H54 (cell line): ENCODE measurements at regions not wholly inside any gene's neighbourhood (a gene's known extent, or its start where the extent isn't known, plus 50 kb on each side); places are given as distances from the start of the nearest gene placed in this dataset.
A peak's percentile ranks its signal among the peaks of the same experiment; 100 is the strongest.

ENCODE experiments used
- DNase-seq: peaks from one replicate; pipeline ENCODE4 v3.0.0; 2011; ENCODE audit warnings: low spot score, mixed read lengths; ENCODE audit not compliant: insufficient read length
- FAIRE-seq: peaks from 3 replicates; lab custom pipeline; 2011; peaks lifted over from hg19 to GRCh38; lab: Jason Lieb, UNC
- POLR2A ChIP-seq: IDR thresholded peaks from 2 replicates; pipeline ENCODE4 v1.6.1; 2011; ENCODE audit warnings: low read depth, mild to moderate bottlenecking, low read length

DNA sequence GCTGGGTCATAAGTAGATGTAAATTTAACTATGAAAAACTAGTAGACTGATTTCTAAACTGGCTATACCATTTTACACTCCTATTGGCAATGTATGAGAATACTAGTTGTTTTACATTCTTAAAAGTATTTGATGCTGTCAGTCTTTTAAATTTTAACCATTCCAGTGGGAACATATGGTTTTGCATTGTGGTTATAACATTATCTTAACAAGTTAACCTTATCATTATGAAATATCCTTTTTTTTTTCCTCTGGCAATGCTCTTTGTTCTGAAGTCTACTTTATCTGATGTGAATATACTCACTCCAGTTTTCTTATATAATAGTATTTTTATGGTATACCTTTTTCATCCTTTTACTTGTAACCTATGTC is 548.9 kb upstream of the CLINT1 start:
- DNase-seq (no peak), FAIRE-seq (no peak)
- no peak for TF ChIP-seq POLR2A

DNA sequence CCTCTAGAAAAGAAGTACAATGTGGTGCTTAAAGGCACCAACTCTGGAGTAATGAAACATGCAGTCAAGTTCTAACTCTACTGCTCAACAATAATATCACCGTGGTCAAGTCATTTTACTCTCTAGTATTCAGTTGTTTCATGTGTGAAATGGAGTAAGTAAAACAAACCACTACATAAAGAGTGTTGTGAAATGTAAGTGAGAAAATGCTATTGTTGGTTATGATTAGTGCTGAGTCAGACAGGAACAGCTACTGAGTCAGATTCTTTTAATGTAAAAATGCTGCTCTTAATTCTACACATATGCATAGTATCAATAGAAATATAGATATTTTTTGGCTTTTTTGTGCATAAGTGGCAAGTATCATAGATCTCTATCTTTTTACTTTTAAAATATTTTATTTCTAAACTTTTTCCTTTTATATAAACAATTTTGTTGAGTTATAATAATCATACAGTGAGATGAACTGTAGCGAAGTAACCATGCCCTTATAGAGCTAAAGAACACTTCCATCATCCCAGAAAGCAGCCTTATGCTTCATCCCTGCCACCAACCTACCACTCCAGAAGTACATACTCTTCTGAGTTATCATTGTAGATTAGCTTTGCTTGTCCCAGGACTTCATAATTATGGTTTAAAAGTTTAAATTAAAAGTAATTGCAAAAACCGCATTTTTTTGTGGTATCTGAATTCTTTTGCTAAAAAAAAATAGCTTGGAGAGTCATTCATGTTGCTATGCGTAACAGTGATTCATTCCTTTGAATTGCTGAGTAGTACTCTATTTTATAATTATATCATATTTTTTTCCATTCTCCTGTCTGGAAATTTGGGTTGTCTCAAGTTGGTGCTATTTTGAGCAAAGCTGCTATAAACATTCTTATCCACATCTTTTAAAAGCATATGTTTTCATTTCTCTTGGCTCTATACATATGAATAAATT is 548.2 kb upstream of the CLINT1 start:
- no peak for TF ChIP-seq POLR2A
- FAIRE-seq (no peak), DNase-seq (no peak)

DNA sequence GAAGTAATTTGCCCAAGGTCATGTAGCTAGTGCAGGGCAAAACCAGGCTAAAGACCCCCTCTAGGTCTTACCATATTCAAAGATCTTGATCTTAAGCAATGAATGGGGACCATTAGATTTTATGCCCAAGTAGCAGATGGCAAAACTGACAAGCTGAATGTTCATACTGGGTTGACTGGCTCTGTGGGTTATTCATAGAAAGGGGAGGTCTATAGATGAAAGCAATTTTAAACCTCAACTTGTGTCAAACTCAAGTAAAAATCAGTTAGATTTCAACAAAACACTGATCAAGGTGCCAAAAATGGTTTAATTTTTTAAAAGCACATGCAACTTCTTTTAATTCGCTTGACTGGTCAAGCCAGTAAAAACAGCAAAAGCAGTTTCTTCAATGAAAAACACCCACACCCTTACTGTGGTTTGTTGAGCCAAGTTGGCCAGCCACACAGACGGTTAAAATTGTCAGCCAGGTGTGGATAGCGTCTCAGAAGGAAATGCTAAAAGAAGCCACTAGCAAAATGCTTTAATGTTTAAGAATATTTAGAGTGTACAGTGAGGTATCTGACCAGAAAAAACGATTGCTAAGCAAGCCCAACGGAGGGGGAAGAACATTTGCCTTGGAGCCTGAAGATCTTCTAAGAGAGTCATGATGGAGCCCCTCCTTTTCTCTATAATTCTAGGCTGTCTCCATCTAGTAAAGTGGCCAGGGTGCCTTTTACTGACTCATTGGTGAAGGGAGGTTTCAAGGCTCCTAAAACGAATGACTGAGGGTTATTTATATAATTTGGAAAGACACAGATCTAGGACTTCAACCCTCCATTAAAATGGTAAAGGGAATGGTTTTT is 539.6 kb upstream of the CLINT1 start:
- DNase-seq (no peak), FAIRE-seq (no peak)
- no peak for TF ChIP-seq POLR2A

DNA sequence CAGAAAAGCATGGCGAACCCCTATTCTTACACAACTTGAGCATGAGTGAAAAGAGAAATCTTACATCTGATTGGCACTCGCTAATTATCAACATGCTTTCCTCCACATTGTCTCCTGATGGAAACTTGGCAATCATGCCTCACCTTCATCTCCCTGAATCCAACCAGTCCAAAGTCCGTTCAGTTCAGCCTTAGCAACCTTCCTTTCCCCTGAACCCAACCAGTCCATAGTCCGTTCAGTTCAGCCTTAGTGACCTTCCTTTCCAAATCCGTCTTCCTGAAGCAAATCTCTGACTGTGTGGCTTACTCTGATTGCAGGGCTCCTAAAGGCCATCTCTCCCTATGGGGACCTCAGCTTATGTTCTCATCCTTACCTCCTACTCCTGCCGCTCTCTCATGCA is 538.3 kb upstream of the CLINT1 start:
- FAIRE-seq (no peak), DNase-seq (no peak)
- no peak for TF ChIP-seq POLR2A

DNA sequence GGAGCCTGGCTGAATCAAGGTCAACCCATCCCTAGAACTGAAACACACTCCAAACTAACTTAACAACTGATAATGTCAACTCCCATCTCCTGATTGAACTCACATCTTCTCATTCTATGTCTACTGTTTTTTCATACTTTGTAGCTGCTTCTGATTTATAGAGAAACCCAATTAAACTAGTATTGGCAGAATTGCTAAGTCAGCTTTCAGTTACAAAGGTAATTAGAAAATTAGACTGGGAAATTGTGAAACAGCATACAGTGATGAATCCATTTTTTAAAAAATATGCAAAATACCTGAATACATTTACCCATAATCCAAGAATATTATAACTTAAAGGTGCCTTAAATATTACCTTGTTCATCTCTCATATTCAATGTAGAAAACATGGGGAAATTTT is 535.2 kb upstream of the CLINT1 start:
- FAIRE-seq (no peak), DNase-seq (no peak)
- no peak for TF ChIP-seq POLR2A

DNA sequence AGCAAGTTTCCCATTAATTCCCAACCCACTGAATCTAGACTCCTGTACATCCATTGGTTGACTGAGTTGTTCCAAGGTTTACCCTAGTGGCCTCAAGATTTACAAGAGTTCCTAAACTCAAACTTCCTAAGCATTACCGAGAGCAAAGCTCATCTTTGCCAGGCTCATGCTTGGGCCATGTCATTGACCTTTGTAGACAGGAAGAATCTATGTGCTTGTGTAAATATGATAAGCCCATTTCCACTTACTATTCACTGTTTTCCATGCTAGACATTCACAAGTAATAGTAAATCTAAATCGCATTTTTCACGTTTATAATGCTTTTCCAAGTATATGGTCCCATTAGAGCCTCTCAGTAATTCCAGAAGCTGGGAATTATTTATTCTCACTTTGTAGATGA is 534.5 kb upstream of the CLINT1 start:
- no peak for FAIRE-seq
- no peak for DNase-seq
- TF ChIP-seq POLR2A, result no peak

DNA sequence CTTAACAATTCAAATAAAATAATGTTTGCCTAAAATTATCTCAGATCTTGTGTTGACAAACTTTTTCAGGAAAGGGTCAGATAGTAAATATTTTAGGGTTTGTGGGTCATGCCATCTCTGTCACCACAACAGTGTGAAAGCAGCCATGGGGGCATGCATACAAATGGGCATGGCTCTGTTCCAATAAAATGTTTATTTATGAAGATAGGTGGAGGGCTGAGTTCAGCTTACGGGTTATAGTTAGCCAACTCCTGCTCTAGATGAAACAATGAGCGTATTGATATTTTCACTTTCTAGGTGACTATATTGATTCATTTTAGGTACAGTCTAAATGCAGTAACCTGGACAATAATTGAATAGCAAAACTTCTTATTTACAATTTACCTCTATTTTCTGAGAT is 533.8 kb upstream of the CLINT1 start:
- no peak for FAIRE-seq
- TF ChIP-seq POLR2A, result no peak
- DNase-seq, result no peak

DNA sequence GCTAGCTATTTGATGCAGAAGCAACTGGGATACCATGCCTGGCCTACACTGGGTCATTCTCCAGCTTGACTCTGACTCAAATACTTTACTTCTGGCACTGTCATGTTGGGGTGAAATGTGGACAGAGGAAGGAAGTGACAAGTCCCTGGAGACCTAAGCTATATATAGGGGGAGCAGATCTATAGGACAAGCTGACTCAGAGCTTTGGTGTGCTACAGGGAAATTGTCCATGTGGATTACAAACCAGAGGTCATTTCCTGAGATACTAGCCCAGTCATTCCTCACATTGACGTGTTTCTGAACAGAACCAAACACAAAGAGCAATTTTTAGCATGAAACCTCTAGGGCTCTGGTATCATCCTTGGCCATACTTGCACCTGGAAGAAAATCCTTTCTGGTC is 531.6 kb upstream of the CLINT1 start:
- no peak for DNase-seq
- no peak for TF ChIP-seq POLR2A

DNA sequence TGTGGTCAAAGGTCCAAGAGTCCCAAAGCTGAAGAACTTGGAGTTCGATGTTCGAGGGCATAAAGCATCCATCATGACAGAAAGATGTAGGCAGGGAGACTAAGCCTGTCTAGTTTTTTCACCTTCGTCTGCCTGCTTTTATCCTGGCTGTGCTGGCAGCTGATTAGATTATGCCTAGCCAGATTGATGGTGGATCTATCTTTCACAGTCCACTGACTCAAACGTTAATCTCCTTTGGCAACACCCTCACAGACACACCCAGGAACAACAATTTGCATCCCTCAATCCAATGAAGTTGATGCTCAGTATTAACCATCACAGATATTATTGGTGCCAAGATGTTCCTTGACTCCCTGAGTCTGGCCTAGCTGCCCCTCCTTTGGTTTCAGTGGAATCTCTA is 530.8 kb upstream of the CLINT1 start:
- no peak for DNase-seq
- no peak for TF ChIP-seq POLR2A
- FAIRE-seq, result no peak

More for the DNA sequence above, 531.6 kb upstream of the CLINT1 start:
- no peak for FAIRE-seq

DNA sequence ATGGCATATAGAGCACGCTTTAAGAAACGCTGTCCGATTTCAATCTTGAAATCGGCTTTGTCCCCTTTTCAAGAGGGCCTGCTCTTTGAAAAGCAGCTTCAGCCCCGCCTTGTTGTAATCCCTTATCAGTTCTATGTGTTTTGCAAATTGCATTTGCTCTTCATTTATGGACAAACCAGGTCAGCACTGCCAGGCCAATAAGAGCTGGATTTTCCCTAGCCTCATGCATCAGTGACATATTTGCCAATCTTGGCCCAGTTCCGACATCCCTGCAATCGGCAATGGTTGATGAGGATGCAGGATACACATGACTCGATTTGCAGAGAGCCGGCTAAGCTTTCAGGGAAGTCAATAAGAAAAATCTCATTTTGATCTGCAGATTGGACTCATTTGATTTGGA is 529.1 kb upstream of the CLINT1 start:
- DNase-seq, result no peak
- TF ChIP-seq POLR2A, result no peak
- FAIRE-seq, result no peak

DNA sequence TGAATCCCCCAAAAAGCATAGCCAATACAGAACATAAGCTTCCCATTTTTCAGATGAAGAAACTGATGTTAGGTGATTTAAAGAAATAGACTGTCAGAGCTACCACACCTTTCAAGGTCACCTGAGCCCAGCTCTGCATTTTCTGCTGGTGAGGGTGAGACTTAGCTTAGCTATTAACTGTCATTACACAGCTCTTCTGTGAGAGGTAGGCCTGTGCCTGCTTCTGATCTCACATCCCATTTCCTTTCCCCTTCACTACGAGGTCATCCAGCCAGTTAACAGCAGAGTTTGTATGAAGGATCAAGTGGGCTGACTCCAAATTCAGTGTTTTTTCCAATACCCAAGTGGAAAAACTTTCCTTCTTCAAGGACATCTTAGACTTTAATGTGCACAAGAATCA is 528.6 kb upstream of the CLINT1 start:
- FAIRE-seq, result no peak
- no peak for DNase-seq
- no peak for TF ChIP-seq POLR2A

DNA sequence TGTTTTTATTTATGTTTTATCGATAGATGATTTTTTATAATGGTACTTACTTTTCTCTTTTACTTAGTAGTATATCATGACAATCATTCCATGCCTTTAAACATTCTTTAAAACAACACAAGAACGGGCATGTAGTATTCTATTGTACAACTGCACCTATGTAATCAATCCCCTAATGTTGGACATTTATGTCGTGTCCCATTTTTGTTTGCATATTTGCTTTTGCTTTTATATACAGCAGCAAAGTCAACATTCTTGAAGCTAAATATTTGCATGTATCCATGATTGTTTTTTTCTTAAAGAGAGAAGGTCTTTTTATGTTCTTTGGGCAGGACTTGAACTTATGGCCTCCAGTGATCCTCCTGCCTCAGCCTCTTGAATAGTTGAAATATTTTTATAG is 527.0 kb upstream of the CLINT1 start:
- no peak for TF ChIP-seq POLR2A
- no peak for DNase-seq
- no peak for FAIRE-seq

DNA sequence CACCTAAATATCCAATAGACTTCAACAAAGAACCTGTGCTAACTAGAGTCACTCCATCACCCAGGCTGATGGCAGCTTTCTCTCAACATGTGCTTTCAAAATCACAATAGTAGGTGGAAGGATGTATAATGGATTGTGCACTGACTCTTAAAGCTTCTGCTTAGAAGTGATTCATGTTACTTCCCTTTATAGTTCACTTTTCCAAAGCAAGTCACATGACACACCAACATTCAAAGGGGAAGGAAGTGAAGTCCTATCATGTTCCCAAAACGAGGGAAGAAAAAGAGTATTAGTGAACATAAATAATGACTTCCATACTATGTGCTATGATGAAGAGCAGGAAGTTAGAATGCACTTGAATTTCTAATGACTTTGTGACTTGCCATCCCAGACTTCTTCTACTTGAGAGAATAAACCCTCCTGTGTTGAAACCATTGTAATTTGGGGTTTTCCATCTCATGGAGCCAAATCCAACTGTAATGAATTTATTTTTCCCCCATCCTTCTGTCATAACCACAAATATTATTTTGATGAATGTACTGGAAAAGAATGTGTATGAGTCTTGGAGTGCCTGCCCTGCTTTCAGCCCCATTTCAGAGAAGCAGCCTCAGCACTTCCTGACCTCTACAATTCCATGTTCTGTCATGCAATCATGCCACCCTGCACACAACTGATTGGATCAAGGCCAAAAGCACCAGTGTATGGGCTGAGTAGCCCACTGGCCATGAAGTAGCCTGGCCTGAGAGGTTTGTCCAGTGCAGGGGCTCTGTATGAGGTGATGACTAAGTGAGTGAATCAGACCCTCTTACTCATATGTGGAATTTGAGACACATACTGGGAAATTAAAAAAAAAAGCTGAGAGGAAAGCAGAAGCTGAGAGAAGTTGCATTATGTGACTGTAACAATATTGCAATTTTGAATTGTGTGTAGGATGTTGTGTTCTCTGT is 525.9 kb upstream of the CLINT1 start:
- TF ChIP-seq POLR2A, result no peak
- FAIRE-seq (no peak), DNase-seq (peak; percentile 21)

DNA sequence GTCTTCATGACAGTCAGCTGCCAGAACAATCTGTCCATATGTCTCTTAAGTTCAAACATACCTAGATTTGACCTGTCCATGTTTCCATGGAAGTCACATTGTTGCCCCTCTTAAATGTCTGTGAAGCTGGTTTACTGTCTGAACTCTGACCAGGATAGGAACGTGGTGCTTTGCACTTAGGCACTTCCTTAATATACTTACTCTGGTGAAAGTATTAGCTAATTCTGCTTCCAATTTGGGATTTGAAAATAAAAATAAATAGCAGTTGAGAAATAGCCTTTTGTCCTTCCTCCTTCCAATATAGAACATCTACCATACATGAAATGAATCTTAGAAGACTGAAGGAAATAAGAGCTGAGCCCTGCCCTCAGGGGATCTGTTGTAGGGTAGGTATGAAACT is 524.5 kb upstream of the CLINT1 start:
- DNase-seq (no peak), FAIRE-seq (no peak)
- no peak for TF ChIP-seq POLR2A
